Natural killer cell treated with Interleukin-12 subunit alpha and Interleukin-12 subunit beta and Interleukin-15 and Interleukin-18, amount 100 ng/mL, for 72 hours (primary cell): ENCODE measurements at regions not wholly inside any gene's neighbourhood (a gene's known extent, or its start where the extent isn't known, plus 50 kb on each side); places are given as distances from the start of the nearest gene placed in this dataset.

ENCODE experiments used
- ATAC-seq, 2 donors: fragments of 150-1000 bp; cut with Tn5 transposase in 1 of 2; sonication (Bioruptor Pico), chemical (Tn5 transposase) in 1 of 2; 2 replicates each; pipeline ENCODE4 v1.10.0; 2021
- DNase-seq: peaks from one replicate; pipeline ENCODE4 v3.0.0; 2022; ENCODE audit warnings: low spot score
- H3K27ac Mint-ChIP-seq, 2 donors: 1 replicate in 1 of 2; 2 replicates in 1 of 2; pipeline ENCODE4 v1.8.0; 2022; ENCODE audit warnings: mixed read lengths in 2 of 2, mild to moderate bottlenecking in 1 of 2, moderate library complexity in 1 of 2
- H3K27me3 Mint-ChIP-seq, 2 donors: 1 replicate in 1 of 2; 2 replicates in 1 of 2; pipeline ENCODE4 v1.8.0; 2022; ENCODE audit warnings: mixed read lengths in 2 of 2
- H3K36me3 Mint-ChIP-seq: one replicate; pipeline ENCODE4 v1.8.0; 2022; ENCODE audit warnings: mixed read lengths
- H3K4me1 Mint-ChIP-seq, 2 donors: 1 replicate in 1 of 2; 2 replicates in 1 of 2; pipeline ENCODE4 v1.8.0; 2022; ENCODE audit warnings: low read depth in 2 of 2, mixed read lengths in 2 of 2, mild to moderate bottlenecking in 1 of 2
- H3K4me3 Mint-ChIP-seq: one replicate; pipeline ENCODE4 v1.8.0; 2022; ENCODE audit warnings: mixed read lengths
- H3K9me3 Mint-ChIP-seq: 2 replicates; pipeline ENCODE4 v1.8.0; 2022; ENCODE audit warnings: mixed read lengths

DNA sequence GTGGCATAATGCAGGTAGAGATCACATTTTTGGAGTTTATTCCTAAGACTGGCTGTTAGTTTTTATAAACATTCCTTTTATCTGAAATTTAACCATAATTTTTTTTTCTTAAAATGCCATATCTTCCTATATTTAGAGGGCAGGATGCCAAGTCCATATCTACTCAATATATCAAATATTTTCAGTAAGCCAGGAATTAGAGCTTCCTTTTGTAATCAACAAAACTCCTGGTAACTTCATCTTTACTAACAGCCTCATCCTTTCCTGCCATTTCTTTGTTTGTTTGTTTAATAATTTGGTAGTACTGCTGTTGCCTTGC, 136.3 kb downstream of the OLIG3 start:
- Mint-ChIP-seq H3K9me3 (no peaks in the 10 kb centered on the region), H3K27ac (no peak overlapping the region), H3K36me3 (peaks cover 6% of the 10 kb centered on the region), H3K4me1 (peaks cover 11 to 15% of the 10 kb centered on the region in 2 donors), H3K27me3 (no peaks in the 10 kb centered on the region), H3K4me3 (no peak overlapping the region)
- DNase-seq (no peak), ATAC-seq (no peak)

DNA sequence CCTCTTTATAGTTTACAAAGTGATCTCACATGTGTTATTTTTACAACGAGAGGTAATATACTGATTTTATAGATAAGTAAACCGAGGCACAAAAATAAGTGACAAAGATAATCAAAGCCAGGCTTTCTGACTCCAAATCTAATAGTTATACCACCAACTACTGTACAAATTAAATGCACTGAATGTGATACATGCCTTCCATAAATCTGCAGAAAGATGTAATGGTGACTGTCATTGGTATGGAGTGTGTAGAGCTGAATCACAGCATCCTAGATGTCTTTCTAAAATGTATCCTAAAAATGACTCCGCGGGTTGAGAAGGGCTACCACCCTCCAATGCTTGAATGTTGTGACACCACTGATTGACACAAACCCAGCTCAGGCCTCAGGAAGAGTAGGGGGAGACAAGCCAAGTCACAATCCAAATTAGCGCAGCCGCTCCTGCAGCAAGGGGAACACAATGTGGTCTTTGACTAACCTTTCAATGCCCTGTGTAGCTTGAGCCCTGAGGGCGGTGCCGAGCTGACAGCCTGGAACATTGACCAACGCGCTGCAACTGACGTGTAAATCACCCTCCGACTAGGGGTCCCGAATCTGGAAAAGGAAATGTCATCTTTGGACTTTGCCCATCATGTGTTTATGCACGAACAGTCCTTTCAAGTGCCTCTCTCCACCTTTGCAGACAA, 136.8 kb downstream of the OLIG3 start:
- Mint-ChIP-seq H3K9me3 (no peaks in the 10 kb centered on the region), H3K4me1 (peaks cover 13% of the 10 kb centered on the region in 2 donors), H3K4me3 (no peak overlapping the region), H3K27me3 (no peaks in the 10 kb centered on the region), H3K27ac (no peak overlapping the region), H3K36me3 (peaks cover 2% of the 10 kb centered on the region)
- DNase-seq (no peak), ATAC-seq (no peak)

GRCh38 chr6:137353842-137354397, 134.7 kb upstream of the IFNGR1 start:
- no peak for ATAC-seq
- DNase-seq: no peak
- no peaks in the 10 kb centered on the region for H3K36me3 Mint-ChIP-seq
- no peaks in the 10 kb centered on the region for H3K9me3 Mint-ChIP-seq
- peaks cover 0 to 2% of the 10 kb centered on the region in 2 donors for H3K27me3 Mint-ChIP-seq
- H3K4me1 Mint-ChIP-seq: peaks cover 10 to 13% of the 10 kb centered on the region in 2 donors
- H3K27ac Mint-ChIP-seq: peak overlapping the region in 1 of 2 donors; percentile 8
- H3K4me3 Mint-ChIP-seq: no peak overlapping the region

GRCh38 chr6:137353346-137353745, 134.2 kb upstream of the IFNGR1 start:
- ATAC-seq (no peak), DNase-seq (no peak)
- Mint-ChIP-seq H3K4me3 (no peak overlapping the region), H3K4me1 (peaks cover 10 to 13% of the 10 kb centered on the region in 2 donors), H3K36me3 (no peaks in the 10 kb centered on the region), H3K27me3 (peaks cover 0 to 2% of the 10 kb centered on the region in 2 donors), H3K27ac (peak overlapping the region in 1 of 2 donors; percentile 8), H3K9me3 (no peaks in the 10 kb centered on the region)

DNA sequence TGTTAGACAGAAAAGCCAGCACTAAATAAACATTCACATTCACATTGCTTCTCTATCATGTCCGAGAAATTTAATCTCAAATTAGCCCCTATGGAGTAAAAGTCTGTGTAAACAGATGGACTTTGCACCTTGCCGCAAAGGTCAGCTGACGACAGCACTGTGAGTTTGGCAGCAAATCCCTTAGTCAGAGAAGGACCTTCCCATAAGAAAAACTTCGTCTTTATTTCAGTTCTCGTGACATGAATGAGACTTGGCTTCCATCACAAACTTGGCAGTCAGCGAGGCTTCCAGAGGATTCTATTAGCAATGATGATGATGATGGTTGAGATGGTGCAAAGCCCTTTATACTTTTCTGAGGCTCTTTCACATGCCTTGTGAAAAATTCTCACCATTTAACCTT, 133.7 kb upstream of the IFNGR1 start:
- H3K36me3 Mint-ChIP-seq: no peaks in the 10 kb centered on the region
- DNase-seq: no peak
- no peak for ATAC-seq
- H3K27me3 Mint-ChIP-seq: peaks cover 0 to 2% of the 10 kb centered on the region in 2 donors
- H3K27ac Mint-ChIP-seq: peak overlapping the region in 1 of 2 donors; percentile 8
- peaks cover 10 to 13% of the 10 kb centered on the region in 2 donors for H3K4me1 Mint-ChIP-seq
- no peaks in the 10 kb centered on the region for H3K9me3 Mint-ChIP-seq
- no peak overlapping the region for H3K4me3 Mint-ChIP-seq

GRCh38 chr6:137351890-137352289, 132.7 kb upstream of the IFNGR1 start:
- no peak overlapping the region for H3K27ac Mint-ChIP-seq
- no peaks in the 10 kb centered on the region for H3K9me3 Mint-ChIP-seq
- H3K27me3 Mint-ChIP-seq: peaks cover 0 to 2% of the 10 kb centered on the region in 2 donors
- no peaks in the 10 kb centered on the region for H3K36me3 Mint-ChIP-seq
- H3K4me1 Mint-ChIP-seq: peaks cover 10 to 13% of the 10 kb centered on the region in 2 donors
- ATAC-seq: peak in 1 of 2 donors; percentile 60
- DNase-seq: no peak
- no peak overlapping the region for H3K4me3 Mint-ChIP-seq

GRCh38 chr6:137350857-137351256, 131.7 kb upstream of the IFNGR1 start:
- Mint-ChIP-seq H3K4me3 (no peak overlapping the region), H3K4me1 (peaks cover 10 to 13% of the 10 kb centered on the region in 2 donors), H3K9me3 (no peaks in the 10 kb centered on the region), H3K27ac (no peak overlapping the region), H3K36me3 (no peaks in the 10 kb centered on the region), H3K27me3 (peaks cover 0 to 2% of the 10 kb centered on the region in 2 donors)
- ATAC-seq (no peak), DNase-seq (no peak)

GRCh38 chr6:137349856-137350830, 131.0 kb upstream of the IFNGR1 start:
- ATAC-seq: no peak
- H3K4me1 Mint-ChIP-seq: peaks cover 10 to 13% of the 10 kb centered on the region in 2 donors
- H3K27ac Mint-ChIP-seq: no peak overlapping the region
- peaks cover 0 to 2% of the 10 kb centered on the region in 2 donors for H3K27me3 Mint-ChIP-seq
- no peaks in the 10 kb centered on the region for H3K9me3 Mint-ChIP-seq
- H3K36me3 Mint-ChIP-seq: no peaks in the 10 kb centered on the region
- no peak overlapping the region for H3K4me3 Mint-ChIP-seq
- DNase-seq: no peak

- H3K27me3 Mint-ChIP-seq: peaks cover 0 to 2% of the 10 kb centered on the region in 2 donors
- ATAC-seq (no peak), DNase-seq (no peak)
- H3K36me3 Mint-ChIP-seq: no peaks in the 10 kb centered on the region
- no peak overlapping the region for H3K4me3 Mint-ChIP-seq
- H3K4me1 Mint-ChIP-seq: peaks cover 8 to 11% of the 10 kb centered on the region in 2 donors
- H3K27ac Mint-ChIP-seq: no peak overlapping the region
- H3K9me3 Mint-ChIP-seq: no peaks in the 10 kb centered on the region
Measured at GRCh38 chr6:137348777-137349176, 129.6 kb upstream of the IFNGR1 start.

DNA sequence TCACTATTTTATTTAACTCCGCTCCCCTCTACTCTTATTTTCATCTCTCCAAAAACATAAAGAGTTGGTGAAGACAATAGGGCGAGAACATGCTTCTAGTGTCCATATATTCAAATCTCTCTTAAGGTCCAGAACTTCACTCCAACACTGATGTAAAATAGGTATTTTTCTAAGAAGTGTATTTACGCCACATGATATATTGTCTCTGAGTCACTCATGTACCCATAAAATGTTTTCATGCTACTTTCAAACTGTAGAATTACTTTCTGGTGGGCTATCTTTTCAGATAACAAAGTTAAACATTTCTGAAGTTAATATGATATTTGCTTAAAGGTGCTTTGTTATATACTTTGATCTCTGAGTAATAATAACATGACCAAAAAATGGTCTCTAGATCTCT, 124.1 kb upstream of the IFNGR1 start:
- no peaks in the 10 kb centered on the region for H3K9me3 Mint-ChIP-seq
- no peak for DNase-seq
- H3K4me3 Mint-ChIP-seq: peak overlapping the region; percentile 83
- peaks cover 21 to 27% of the 10 kb centered on the region in 2 donors for H3K4me1 Mint-ChIP-seq
- peak overlapping the region; percentile 68 to 76 for H3K27ac Mint-ChIP-seq
- no peaks in the 10 kb centered on the region for H3K27me3 Mint-ChIP-seq
- ATAC-seq: no peak
- no peaks in the 10 kb centered on the region for H3K36me3 Mint-ChIP-seq

DNA sequence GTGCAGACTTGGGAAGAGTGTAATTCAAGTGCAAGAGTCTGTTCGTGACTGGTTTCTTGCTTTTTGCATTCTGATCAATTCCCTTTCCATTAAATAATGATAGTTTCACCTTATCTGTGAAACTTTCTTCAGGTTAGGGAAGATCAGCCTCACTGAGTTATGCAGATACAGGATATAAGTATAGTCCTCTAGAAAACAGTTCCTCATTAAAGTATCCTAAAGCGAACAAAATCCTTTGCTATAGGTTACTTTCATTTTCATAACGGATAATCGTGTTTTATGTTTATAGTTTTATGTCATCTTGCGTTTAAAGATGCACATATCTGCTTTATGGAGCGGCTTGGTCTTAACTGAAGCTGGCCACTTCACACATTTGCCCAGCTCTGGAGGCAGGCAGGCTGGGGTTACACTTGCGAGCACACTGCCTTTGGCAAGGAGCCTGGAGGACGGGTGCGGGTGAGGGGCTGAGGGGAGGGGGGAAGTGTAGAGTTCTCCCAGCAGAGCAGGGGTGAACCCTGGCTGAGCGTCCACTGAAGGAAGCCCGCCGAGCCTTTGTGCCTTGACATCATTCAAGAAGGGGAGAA, 123.5 kb upstream of the IFNGR1 start:
- DNase-seq (no peak), ATAC-seq (peak in 1 of 2 donors; percentile 44)
- Mint-ChIP-seq H3K27me3 (no peaks in the 10 kb centered on the region), H3K36me3 (no peaks in the 10 kb centered on the region), H3K27ac (peak overlapping the region; percentile 68 to 76), H3K9me3 (no peaks in the 10 kb centered on the region), H3K4me1 (peaks cover 21 to 27% of the 10 kb centered on the region in 2 donors), H3K4me3 (peak overlapping the region; percentile 83)

DNA sequence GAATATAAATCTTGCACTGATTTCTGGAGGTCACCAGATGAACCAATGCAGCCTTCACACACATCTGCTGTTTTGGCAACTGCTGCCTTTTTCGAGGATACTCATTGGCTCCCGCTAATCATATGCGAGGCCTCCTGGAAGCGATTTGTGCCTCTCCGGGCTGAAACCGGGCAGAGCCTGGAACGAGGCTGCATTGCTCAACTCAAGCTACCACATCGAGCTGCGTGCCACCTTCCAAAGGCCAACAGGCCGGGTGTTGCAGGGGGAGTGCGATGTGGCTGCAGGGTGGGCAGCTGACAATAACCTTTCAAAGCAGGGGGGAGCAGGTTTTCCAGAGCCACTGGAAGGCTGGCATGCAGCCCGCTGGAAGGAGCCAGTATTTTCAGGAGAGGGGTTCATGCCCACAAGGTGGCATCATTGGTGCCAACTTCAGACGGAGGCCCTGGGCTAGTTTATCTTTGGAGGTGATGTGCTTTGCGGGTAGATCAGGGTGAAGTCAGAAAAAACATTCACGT, 122.6 kb upstream of the IFNGR1 start:
- H3K4me1 Mint-ChIP-seq: peaks cover 21 to 27% of the 10 kb centered on the region in 2 donors
- no peaks in the 10 kb centered on the region for H3K9me3 Mint-ChIP-seq
- H3K27me3 Mint-ChIP-seq: no peaks in the 10 kb centered on the region
- H3K36me3 Mint-ChIP-seq: no peaks in the 10 kb centered on the region
- no peak for ATAC-seq
- DNase-seq: peak; percentile 66
- peak overlapping the region; percentile 83 for H3K4me3 Mint-ChIP-seq
- H3K27ac Mint-ChIP-seq: peak overlapping the region; percentile 23 to 68

DNA sequence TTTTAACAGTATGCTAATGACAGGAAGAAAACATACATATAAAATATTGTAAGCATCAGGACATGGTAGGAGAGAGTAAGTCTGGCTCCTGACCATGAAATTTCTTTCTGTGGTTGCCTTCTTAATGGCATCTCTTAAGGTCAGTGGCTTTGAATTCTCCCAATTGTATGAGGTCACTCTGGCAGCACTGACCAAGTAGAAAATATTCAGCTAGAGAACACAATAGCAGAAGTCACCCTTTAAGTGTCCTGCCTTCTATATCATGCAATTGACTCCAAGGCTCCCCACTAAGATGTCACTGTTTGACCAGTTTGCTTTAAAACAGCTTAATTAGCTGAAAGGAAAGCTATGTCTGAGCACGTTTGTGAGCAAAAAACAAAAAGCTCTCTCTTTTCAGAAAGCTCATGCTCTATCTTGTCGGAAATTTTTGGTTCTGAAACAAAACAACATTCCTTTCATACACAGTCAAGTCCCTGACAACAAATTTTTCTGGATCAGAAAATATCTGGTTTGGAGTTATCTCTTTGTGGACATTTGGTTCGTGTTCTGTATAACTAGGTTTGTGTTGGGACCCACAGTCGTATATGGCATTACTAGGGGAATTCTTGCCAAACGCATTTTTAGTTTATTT, 120.9 kb upstream of the IFNGR1 start:
- no peaks in the 10 kb centered on the region for H3K36me3 Mint-ChIP-seq
- peaks cover 21 to 27% of the 10 kb centered on the region in 2 donors for H3K4me1 Mint-ChIP-seq
- H3K4me3 Mint-ChIP-seq: no peak overlapping the region
- H3K9me3 Mint-ChIP-seq: no peaks in the 10 kb centered on the region
- DNase-seq: no peak
- no peak overlapping the region for H3K27ac Mint-ChIP-seq
- peaks cover 0 to 4% of the 10 kb centered on the region in 2 donors for H3K27me3 Mint-ChIP-seq
- ATAC-seq: no peak
